ENCODE measurements at regions not wholly inside any gene's neighbourhood (a gene's known extent, or its start where the extent isn't known, plus 50 kb on each side); places are given as distances from the start of the nearest gene placed in this dataset.

GRCh38 chr10:21019436-21019835 lies 122.3 kb upstream of the NEBL start:
- TF ChIP-seq CTCF (IDR thresholded peaks at IDR 0.05) = no peak
- TF ChIP-seq POLR2A (IDR thresholded peaks at IDR 0.05) = no peak
